Large intestine (tissue), 3 donors: ENCODE measurements at regions not wholly inside any gene's neighbourhood (a gene's known extent, or its start where the extent isn't known, plus 50 kb on each side); places are given as distances from the start of the nearest gene placed in this dataset.

Experiments
- DNase-seq, 2 donors: peaks; one replicate each; pipeline versions ENCODE4 v3.0.0 to v3.0.0-alpha.2; 2013
- H3K27ac ChIP-seq: one replicate; pipeline ENCODE4 v1.5.1; 2013; ENCODE audit warnings: low read length
- H3K27me3 ChIP-seq: 2 replicates; pipeline ENCODE4 v1.6.1; 2013; ENCODE audit warnings: low read length; ENCODE audit not compliant: control insufficient read depth, insufficient read depth
- H3K36me3 ChIP-seq: 2 replicates; pipeline ENCODE4 v1.6.1; 2013; ENCODE audit warnings: low read length; ENCODE audit not compliant: control insufficient read depth, insufficient read depth
- H3K4me1 ChIP-seq: one replicate; pipeline ENCODE4 v1.6.1; 2013; ENCODE audit warnings: low read length; ENCODE audit not compliant: control insufficient read depth, insufficient read depth
- H3K4me3 ChIP-seq: one replicate; pipeline ENCODE4 v1.5.1; 2013; ENCODE audit warnings: low read length
- H3K9me3 ChIP-seq: one replicate; pipeline ENCODE4 v1.6.1; 2013; ENCODE audit warnings: mild to moderate bottlenecking, low read depth, low read length, moderate library complexity; ENCODE audit not compliant: control insufficient read depth
- WGBS: methylation state at CpG from one replicate; pipeline ENCODE4 v1.1.5; 2013; ENCODE audit warnings: low lambda C conversion rate; ENCODE audit not compliant: insufficient coverage; 5-methylcytosine and 5-hydroxymethylcytosine counted together

DNA sequence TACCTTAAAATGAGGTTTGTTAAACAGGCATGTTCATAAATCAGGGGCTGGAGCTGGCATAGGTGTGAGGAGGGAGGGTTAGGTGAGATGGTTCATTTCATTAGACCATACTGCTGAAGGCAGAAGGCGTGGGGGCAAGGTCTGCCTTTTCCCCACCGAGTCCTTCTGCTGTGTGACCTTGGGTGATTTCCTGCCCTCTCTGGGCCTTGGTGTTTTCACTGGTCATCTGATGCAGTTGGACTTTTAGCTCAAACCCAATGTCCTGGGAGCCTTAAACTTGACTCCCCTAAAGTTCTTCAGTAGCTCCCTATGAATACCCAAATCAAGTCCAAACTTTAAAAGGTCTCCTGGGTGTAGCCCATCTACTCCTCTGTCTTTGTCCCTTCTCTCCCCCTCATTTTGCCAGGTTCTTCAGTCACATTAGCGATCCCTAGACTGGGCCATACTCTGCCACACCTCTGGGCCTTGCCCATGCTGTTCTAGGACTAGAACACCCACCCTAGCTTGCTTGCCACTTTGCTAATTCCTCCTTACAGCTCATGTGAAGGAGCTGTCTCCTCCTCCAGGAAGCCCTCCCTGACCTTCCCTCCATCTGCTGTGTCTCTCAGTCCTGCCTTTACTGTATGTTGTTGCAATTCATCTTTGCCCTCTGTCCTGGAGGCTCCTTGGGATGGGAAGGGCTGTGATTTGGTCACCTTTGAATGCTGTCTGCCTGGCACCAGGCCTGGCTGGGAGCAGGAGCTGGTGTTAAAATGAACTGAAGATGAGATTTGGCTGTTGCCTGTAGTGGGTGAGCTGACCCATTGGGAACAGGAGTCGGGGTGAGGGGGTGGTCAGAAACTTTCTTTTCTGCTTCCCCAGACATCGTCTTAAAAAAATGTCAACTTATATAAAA lies 85.4 kb upstream of the HS6ST1 start:
- no peaks in the 10 kb centered on the region for H3K9me3 ChIP-seq
- no peaks in the 10 kb centered on the region for H3K4me1 ChIP-seq
- DNase-seq, result no peak
- no peak overlapping the region for H3K4me3 ChIP-seq
- no peaks in the 10 kb centered on the region for H3K36me3 ChIP-seq
- H3K27ac ChIP-seq, result no peak overlapping the region
- WGBS, result no CpG with 5 or more reads among the region's 5 CpGs
- no peaks in the 10 kb centered on the region for H3K27me3 ChIP-seq

DNA sequence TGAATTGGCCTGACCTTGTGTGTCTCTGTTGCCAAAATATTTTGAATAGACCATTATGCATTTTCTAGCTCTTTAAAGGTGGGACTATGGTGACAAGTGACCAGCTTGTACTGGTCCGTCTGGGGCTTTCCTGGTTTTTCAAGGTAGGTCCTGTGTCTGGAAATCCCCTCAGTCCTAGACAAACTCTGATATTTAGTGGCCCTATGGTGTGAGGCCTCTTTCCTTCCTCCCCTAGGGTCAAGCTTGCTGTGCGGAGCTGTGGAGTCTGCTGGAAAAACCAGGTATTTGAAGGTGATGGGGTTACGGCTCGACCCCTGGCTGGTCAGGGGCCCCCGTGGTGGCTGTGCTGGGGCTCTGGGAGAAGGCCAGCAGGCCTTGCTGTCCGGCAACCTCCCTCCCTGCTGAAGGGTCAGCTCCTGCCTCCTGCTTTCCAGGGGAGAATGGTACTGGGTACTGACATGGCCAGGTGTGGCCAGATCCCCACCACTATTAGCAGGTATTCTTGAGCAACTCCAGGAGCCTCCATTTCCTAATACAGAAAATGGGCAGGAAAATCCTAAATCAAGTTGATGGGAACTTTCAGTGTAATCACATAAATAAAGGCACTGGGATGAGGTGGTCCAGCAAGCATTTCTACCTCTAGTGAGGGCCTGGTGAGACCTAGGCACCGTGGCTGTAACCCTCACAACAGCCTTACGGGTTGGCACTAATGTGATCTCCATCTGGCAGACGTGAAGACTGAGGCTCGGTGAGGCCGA lies 86.2 kb upstream of the HS6ST1 start:
- Histone ChIP-seq H3K27me3 (no peaks in the 10 kb centered on the region), H3K4me1 (no peaks in the 10 kb centered on the region), H3K36me3 (no peaks in the 10 kb centered on the region), H3K27ac (no peak overlapping the region), H3K9me3 (no peaks in the 10 kb centered on the region), H3K4me3 (no peak overlapping the region)
- no CpG with 5 or more reads among the region's 11 CpGs for WGBS
- no peak for DNase-seq

DNA sequence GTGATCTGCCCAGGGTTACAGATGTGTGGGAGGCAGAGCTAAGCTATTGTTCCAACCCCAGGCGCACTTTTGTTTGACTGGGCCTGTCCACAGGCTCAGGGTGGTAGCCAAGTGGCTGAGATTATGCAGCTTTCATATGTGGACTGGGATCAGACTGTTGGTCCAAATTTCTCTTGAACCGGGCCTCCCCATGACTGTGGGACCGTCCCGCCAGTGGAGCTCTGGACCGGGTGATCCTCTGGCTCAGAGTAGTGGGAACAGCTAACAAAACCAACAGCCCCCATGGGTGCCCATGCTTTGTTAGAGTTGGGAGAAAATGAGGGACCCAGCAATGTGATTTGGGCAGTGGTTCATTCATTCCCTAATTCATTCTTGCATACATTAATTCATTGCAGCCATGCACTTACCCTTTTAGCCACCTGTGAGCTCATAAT lies 86.8 kb upstream of the HS6ST1 start:
- Histone ChIP-seq H3K4me3 (no peak overlapping the region), H3K9me3 (no peaks in the 10 kb centered on the region), H3K27me3 (no peaks in the 10 kb centered on the region), H3K27ac (no peak overlapping the region), H3K4me1 (no peaks in the 10 kb centered on the region), H3K36me3 (no peaks in the 10 kb centered on the region)
- no CpG with 5 or more reads among the region's 5 CpGs for WGBS
- DNase-seq, result no peak

DNA sequence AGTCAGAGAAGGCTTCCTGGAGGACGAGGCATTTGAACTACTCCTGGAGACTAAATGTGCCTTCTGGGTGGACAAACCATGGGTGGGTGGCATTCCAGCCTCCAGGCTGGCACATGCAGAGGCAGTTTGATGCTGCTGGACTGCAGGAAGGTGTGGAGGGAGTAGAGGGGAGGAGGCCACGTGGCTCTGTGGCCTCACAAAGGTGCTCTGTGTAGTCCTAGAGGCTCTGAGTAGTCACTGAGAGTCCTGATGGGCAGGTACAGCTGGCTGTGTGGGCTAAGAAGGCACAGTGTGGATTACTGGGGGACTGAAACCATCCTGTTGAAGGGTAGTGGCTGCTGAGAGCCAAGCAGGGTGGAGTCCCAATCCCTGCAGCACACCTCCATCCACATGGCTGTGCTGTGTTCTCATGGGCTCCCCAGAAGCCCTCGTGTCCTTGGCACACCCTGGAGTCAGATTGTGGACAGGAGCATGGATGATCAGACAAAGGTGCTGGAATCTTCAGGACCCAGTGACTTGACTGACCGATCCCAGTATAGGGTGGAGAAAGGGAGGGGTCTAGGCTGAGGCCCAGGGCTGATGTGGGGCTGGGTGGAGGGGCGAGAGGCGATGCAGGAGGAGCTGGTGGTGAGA lies 87.4 kb upstream of the HS6ST1 start:
- DNase-seq, result no peak
- Histone ChIP-seq H3K4me1 (no peaks in the 10 kb centered on the region), H3K36me3 (no peaks in the 10 kb centered on the region), H3K27me3 (no peaks in the 10 kb centered on the region), H3K9me3 (no peaks in the 10 kb centered on the region), H3K27ac (no peak overlapping the region), H3K4me3 (no peak overlapping the region)
- WGBS, result no CpG with 5 or more reads among the region's 6 CpGs

DNA sequence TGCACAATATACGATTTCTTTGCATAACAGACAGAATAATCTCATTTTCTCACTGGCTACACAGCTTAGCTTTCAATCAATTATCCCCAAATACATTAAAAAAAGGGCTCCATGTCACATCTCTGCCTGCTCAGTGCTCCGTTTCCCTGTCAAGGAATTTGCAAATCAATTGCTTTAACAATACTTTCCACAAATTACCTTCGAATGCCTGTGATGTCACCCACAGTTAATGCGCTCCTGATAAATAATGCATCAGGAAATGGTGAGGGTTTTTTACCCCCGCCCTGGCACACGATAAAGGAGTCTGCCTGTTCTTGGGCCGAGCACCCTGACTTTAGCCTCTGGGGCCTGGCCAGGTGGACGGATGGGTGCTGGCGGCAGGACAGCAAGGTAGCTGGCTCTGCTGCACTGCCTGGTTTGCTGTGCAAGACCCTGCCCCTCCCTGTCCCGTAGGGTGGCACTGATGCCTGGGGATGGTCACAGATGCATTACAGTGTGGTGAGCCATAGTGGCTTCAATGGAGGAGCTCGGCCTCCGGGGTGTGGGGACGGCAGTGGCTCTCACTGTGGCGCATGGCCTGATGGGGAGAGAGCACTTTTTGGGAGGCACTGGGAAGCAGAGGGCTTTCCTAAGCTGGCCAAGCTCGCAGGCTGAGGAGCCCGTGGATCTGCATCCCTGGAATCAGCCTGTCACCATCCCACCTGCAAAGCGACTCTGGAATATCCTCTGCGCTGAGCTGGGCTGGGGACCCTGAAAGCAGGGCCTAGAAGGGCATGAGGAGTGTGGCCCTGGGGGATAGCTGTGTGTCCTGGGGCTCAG lies 88.3 kb upstream of the HS6ST1 start:
- Histone ChIP-seq H3K36me3 (no peaks in the 10 kb centered on the region), H3K27ac (no peak overlapping the region), H3K4me1 (no peaks in the 10 kb centered on the region), H3K9me3 (no peaks in the 10 kb centered on the region), H3K27me3 (no peaks in the 10 kb centered on the region), H3K4me3 (no peak overlapping the region)
- DNase-seq, result no peak
- no CpG with 5 or more reads among the region's 18 CpGs for WGBS

DNA sequence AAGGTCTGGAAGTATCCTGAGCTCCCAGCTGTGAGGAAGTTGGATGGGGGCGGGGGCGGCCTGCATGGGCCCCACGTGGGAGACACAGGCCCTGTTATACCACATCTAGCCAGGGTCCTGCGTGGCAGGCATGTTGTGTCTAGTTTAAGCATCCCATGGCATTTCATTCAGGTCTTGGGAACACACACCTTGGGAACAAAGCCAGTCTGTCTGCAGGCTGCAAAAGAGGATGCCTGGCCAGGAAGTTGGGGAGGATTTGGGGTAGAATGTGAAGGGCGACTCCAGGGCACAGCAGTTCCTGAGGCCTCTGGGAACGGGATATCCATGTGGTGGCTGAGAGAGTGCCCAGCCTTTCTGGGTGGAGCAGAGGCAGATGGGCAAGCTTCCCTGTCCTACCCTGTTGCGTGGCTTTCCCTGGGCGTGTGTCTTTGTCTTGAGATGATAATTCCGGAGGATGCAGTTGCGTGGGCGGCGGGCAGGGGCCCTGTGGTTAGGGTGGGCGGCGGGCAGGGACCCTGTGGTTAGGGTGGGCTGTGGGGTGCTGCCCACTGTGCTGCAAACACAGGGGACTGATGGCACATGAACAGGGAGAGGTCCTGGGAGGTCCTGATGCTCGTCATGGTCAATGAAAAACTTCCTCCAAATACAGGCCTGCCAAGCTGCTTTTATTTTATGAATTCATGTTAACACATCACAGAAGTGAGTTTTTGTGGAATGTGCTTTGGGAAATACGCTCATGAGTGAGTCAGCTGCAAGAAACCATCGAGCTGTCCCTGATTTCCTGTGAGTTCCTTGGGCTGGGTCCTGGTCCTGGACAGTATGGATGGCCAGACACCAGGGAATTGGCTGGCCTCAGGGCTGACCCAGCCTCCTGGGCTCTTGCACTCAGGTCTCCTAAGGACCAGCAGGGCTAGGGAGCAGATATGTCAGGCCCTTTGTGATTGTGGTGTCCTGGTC lies 90.0 kb upstream of the HS6ST1 start:
- H3K4me1 ChIP-seq, result no peaks in the 10 kb centered on the region
- DNase-seq, result no peak
- no CpG with 5 or more reads among the region's 17 CpGs for WGBS
- no peaks in the 10 kb centered on the region for H3K9me3 ChIP-seq
- H3K36me3 ChIP-seq, result no peaks in the 10 kb centered on the region
- no peaks in the 10 kb centered on the region for H3K27me3 ChIP-seq
- no peak overlapping the region for H3K27ac ChIP-seq
- H3K4me3 ChIP-seq, result no peak overlapping the region

DNA sequence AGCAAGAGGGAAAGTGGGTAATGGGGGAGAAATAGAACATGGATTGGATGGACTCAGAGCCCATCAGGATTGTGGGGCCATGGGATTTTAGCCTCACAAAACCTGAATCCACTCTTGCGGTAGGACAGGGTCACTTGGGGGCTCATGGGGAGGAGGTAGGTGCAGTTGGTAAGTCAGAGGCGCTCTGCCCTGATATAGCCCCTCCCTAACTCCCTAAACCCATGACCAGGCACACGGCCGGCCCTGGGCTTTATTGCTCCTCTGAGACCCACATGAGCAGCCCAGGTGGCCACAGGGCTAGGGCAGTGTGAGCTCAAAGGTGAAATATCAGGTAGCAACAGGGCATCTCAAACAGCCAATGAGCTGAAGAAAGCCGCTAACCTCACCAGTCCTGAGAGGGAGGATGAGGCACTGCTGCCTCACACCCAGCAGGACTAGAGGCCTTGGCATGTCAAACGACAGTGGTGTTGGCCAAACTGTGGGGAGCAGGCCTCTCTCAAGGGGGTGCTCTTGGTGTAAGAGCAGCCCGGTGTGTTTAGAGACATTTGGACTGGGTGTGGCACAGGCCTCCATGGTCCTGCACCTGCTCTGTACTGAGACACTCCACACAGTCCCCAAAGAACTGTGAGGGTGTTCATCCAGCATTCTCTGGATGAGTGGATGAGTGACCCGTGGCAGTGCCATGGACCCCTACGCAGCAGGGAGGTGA lies 90.8 kb upstream of the HS6ST1 start:
- H3K27ac ChIP-seq, result no peak overlapping the region
- H3K4me3 ChIP-seq, result no peak overlapping the region
- no peaks in the 10 kb centered on the region for H3K9me3 ChIP-seq
- no CpG with 5 or more reads among the region's 9 CpGs for WGBS
- no peaks in the 10 kb centered on the region for H3K36me3 ChIP-seq
- H3K27me3 ChIP-seq, result no peaks in the 10 kb centered on the region
- no peak for DNase-seq
- H3K4me1 ChIP-seq, result no peaks in the 10 kb centered on the region

DNA sequence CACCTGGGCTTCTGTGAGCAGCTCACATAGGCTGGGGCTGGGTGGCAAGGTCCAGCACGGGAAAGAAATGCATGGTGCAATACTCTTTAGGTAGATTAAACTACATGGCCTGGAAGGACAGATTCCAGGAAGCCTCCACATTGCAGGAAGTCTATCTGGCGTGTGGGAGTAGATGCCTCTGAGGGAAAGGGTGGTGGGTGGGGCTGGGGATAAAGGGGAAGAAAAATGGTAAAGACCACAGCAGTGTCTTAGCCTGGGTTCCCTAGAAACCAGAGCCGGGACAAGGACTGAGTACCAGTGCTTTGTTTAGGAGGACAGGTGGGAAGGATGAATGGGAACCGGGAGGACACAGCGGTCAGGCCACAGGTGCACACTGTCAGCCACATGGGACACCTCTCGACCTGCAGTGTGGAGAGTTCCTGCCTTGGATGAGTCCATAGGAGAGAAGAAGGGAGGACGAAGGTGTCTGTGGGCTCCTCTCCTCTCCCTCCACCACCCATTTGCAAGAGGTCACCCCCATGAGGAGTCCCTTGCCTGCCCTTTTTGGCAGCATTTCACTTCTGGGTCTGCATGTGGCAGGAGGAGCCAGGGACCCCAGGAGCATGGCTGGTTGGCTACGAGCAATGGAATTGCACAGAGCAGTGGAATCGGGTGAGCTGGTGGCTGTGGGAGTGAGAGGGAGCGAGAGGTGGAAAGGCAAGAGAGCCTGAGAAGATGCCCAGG lies 91.5 kb upstream of the HS6ST1 start:
- WGBS, result 80% methylated on average over 1 of the region's 10 CpGs
- no peaks in the 10 kb centered on the region for H3K4me1 ChIP-seq
- H3K27ac ChIP-seq, result no peak overlapping the region
- H3K4me3 ChIP-seq, result no peak overlapping the region
- no peaks in the 10 kb centered on the region for H3K9me3 ChIP-seq
- peak in 1 of 2 donors; percentile 29 for DNase-seq
- no peaks in the 10 kb centered on the region for H3K27me3 ChIP-seq
- no peaks in the 10 kb centered on the region for H3K36me3 ChIP-seq
